ENCODE measurements at regions not wholly inside any gene's neighbourhood (a gene's known extent, or its start where the extent isn't known, plus 50 kb on each side); places are given as distances from the start of the nearest gene placed in this dataset.

DNA sequence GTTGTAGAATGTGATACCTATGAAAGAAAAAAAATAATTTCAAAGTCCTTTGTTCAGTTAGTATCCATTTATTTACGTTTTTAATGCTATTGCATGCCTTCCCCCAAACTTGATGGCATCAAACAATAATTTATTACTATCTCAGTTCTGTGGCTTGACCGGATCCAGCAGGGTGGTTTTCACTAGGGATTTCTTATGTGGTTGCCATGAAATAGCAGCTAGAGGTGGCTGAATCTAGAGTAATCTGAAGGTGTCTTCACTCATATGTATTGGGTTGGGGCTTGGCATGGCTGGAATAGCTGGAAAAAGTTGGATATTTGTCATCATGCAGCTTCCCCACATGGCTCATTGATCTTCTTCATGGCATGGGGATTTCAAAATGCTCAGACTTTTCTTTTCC, 619.3 kb upstream of the ZNF608 start:
- ChIA-PET POLR2A (interaction anchor here (0.6 kb wide), 1 partner anchor 13 kb away, joined by 6 read pairs; no protein-coding TSS in a partner anchor), CTCF (no interaction called here)
- DNase-seq (ENCODE audit: low read depth in 1 of 2, low spot score in 1 of 2) (no peak), FAIRE-seq (no peak), ATAC-seq (no peak)
- Histone ChIP-seq H3K27ac (no peak overlapping the region), H3K4me2 (no peak overlapping the region), H3K4me1 (no peaks in the 10 kb centered on the region), H3K9me3 (no peaks in the 10 kb centered on the region), H3K4me3 (no peak overlapping the region)
- TF ChIP-seq FOXS1 (CRISPR knock-in tag; IDR thresholded peaks at IDR 0.05), result no peak
- no peak for TF ChIP-seq MYC (IDR thresholded peaks at IDR 0.05; ENCODE audit: borderline replicate concordance, low read length)
- TF ChIP-seq HOXB13 (CRISPR knock-in tag; IDR thresholded peaks at IDR 0.05; ENCODE audit: low read depth), result no peak
- no peak for TF ChIP-seq EP300 (IDR thresholded peaks at IDR 0.05)
- TF ChIP-seq FOSL2 (IDR thresholded peaks at IDR 0.05), result no peak
- TF ChIP-seq FOSL2 (CRISPR knock-in tag; IDR thresholded peaks at IDR 0.05), result no peak
- TF ChIP-seq CBX8 (IDR thresholded peaks at IDR 0.05), result no peak
- TF ChIP-seq TFCP2L1 (CRISPR knock-in tag; IDR thresholded peaks at IDR 0.05), result no peak
- TF ChIP-seq POLR2A (IDR thresholded peaks at IDR 0.05; ENCODE audit: low read length), result no peak
- no peak for TF ChIP-seq PHF8 (IDR thresholded peaks at IDR 0.05; ENCODE audit: borderline replicate concordance, low read depth)
- no peak for TF ChIP-seq HES2 (IDR thresholded peaks at IDR 0.05)
- no peak for TF ChIP-seq TP53 (CRISPR knock-in tag; IDR thresholded peaks at IDR 0.05)
- TF ChIP-seq GATA3 (IDR thresholded peaks at IDR 0.05; ENCODE audit: borderline replicate concordance), result no peak
- TF ChIP-seq, protein P1, sequence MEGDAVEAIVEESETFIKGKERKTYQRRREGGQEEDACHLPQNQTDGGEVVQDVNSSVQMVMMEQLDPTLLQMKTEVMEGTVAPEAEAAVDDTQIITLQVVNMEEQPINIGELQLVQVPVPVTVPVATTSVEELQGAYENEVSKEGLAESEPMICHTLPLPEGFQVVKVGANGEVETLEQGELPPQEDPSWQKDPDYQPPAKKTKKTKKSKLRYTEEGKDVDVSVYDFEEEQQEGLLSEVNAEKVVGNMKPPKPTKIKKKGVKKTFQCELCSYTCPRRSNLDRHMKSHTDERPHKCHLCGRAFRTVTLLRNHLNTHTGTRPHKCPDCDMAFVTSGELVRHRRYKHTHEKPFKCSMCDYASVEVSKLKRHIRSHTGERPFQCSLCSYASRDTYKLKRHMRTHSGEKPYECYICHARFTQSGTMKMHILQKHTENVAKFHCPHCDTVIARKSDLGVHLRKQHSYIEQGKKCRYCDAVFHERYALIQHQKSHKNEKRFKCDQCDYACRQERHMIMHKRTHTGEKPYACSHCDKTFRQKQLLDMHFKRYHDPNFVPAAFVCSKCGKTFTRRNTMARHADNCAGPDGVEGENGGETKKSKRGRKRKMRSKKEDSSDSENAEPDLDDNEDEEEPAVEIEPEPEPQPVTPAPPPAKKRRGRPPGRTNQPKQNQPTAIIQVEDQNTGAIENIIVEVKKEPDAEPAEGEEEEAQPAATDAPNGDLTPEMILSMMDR (IDR thresholded peaks at IDR 0.05), result no peak
- TF ChIP-seq ZC3H11A (IDR thresholded peaks at IDR 0.05), result no peak
- no peak for TF ChIP-seq NPAS2 (CRISPR knock-in tag; IDR thresholded peaks at IDR 0.05; ENCODE audit: borderline replicate concordance)
- TF ChIP-seq KDM5A (IDR thresholded peaks at IDR 0.05), result no peak
- no peak for TF ChIP-seq SREBF2 (IDR thresholded peaks at IDR 0.05)
- TF ChIP-seq, protein P2, sequence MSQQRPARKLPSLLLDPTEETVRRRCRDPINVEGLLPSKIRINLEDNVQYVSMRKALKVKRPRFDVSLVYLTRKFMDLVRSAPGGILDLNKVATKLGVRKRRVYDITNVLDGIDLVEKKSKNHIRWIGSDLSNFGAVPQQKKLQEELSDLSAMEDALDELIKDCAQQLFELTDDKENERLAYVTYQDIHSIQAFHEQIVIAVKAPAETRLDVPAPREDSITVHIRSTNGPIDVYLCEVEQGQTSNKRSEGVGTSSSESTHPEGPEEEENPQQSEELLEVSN (IDR thresholded peaks at IDR 0.05; ENCODE audit: borderline replicate concordance, low read depth), result no peak
- WGBS (ENCODE audit: missing lambda C conversion rate), result 52% methylated on average over 2 of the region's 2 CpGs

DNA sequence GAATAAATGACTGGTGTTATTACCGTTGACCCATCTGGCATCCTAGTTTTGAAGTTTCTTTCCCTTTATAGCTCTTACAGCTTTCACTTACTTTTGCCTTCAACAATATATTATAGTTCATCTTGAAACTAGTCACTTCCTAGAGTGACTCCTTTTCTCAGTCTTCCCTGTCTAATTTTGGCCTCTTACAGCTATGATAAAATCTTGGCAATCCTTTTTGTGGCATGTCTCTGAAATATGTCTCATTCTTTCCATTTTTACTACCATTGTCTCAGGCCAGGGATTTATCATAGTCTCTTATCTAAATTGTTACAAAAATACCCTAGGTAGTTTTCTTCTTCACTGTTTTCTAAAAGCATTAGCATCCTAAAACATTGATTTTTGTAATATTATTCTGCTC, 621.3 kb upstream of the ZNF608 start:
- CTCF ChIA-PET, result no interaction called here
- FAIRE-seq, result no peak
- no peak for ATAC-seq
- H3K4me3 ChIP-seq, result no peak overlapping the region
- H3K9me3 ChIP-seq, result no peaks in the 10 kb centered on the region
- no peak for DNase-seq (ENCODE audit: low read depth in 1 of 2, low spot score in 1 of 2)
- WGBS (ENCODE audit: missing lambda C conversion rate), result 11% methylated on average over 1 of the region's 1 CpG
- TF ChIP-seq HOXB5 (CRISPR knock-in tag; IDR thresholded peaks at IDR 0.05) (no peak), CEBPB (IDR thresholded peaks at IDR 0.05) (no peak), FOSL2 (IDR thresholded peaks at IDR 0.05) (no peak), FOSL2 (CRISPR knock-in tag; IDR thresholded peaks at IDR 0.05) (no peak), ZSCAN20 (CRISPR knock-in tag; IDR thresholded peaks at IDR 0.05) (no peak), POLR2A (IDR thresholded peaks at IDR 0.05; ENCODE audit: low read length) (no peak), CBX2 (IDR thresholded peaks at IDR 0.05; ENCODE audit: borderline replicate concordance, low read depth) (no peak), NFE2L2 (conservative IDR thresholded peaks at IDR 0.05; ENCODE audit: low read length) (no peak), PHF8 (IDR thresholded peaks at IDR 0.05; ENCODE audit: borderline replicate concordance, low read depth) (no peak)
- TF ChIP-seq, protein P1 (IDR thresholded peaks at IDR 0.05), result no peak
- no peak overlapping the region for H3K27ac ChIP-seq
- POLR2A ChIA-PET, result no interaction called here
- no peaks in the 10 kb centered on the region for H3K4me1 ChIP-seq
- no peak overlapping the region for H3K4me2 ChIP-seq
